ENCODE measurements at regions not wholly inside any gene's neighbourhood (a gene's known extent, or its start where the extent isn't known, plus 50 kb on each side); places are given as distances from the start of the nearest gene placed in this dataset.
A peak's percentile ranks its signal among the peaks of the same experiment; 100 is the strongest.
"Not testable (repeated sequence)": the region's sequence is repeated elsewhere in the genome, so short reads cannot be mapped to it uniquely, and the experiment has no call there.

- DNase-seq = no peak
These were observed 117.7 kb upstream of the CCDC90B start for GRCh38 chr11:83403691-83404389.

GRCh38 chr11:83401506-83402225 lies 115.5 kb upstream of the CCDC90B start:
- DNase-seq = peak in 2 of 4 experiments; percentile 10 to 24

- no peak for DNase-seq
These were observed 108.2 kb upstream of the CCDC90B start for GRCh38 chr11:83394331-83394730.

GRCh38 chr11:83392556-83392955 lies 106.4 kb upstream of the CCDC90B start:
- DNase-seq = no peak

GRCh38 chr11:83389975-83390374 lies 103.8 kb upstream of the CCDC90B start:
- no peak for DNase-seq

GRCh38 chr11:83383838-83384237 lies 97.7 kb upstream of the CCDC90B start:
- DNase-seq = not testable (repeated sequence)

- DNase-seq = no peak
These were observed 88.1 kb upstream of the CCDC90B start for GRCh38 chr11:83374311-83374710.

GRCh38 chr11:83371489-83371888 lies 85.3 kb upstream of the CCDC90B start:
- DNase-seq = no peak

- DNase-seq = no peak
These were observed 81.6 kb upstream of the CCDC90B start for GRCh38 chr11:83367745-83368144.

- DNase-seq = no peak
These were observed 78.4 kb upstream of the CCDC90B start for GRCh38 chr11:83364500-83365045.

- no peak for DNase-seq
These were observed 77.1 kb upstream of the CCDC90B start for GRCh38 chr11:83363312-83363711.

- DNase-seq = no peak
These were observed 75.7 kb upstream of the CCDC90B start for GRCh38 chr11:83361831-83362230.

GRCh38 chr11:83355391-83355790 lies 69.2 kb upstream of the CCDC90B start:
- DNase-seq = no peak

- no peak for DNase-seq
These were observed 64.0 kb upstream of the CCDC90B start for GRCh38 chr11:83350187-83350586.

GRCh38 chr11:83349296-83349695 lies 63.1 kb upstream of the CCDC90B start:
- DNase-seq = no peak

GRCh38 chr11:83346706-83347105 lies 60.5 kb upstream of the CCDC90B start:
- not testable (repeated sequence) for DNase-seq

GRCh38 chr11:83344521-83344920 lies 58.4 kb upstream of the CCDC90B start:
- not testable (repeated sequence) for DNase-seq

GRCh38 chr11:83336993-83337392 lies 50.8 kb upstream of the CCDC90B start:
- DNase-seq = no peak
